Activated T-helper 2 cell treated with anti-CD3 and anti-CD28 coated beads, Interferon-gamma antibody, Interleukin-2, Interleukin-4, amounts not matched to agents 10 μg/mL and 5 μg/mL and 100 μg/mL, durations not matched to agents 14 hours and 24 hours and 36 hours (primary cell): ENCODE measurements at regions not wholly inside any gene's neighbourhood (a gene's known extent, or its start where the extent isn't known, plus 50 kb on each side); places are given as distances from the start of the nearest gene placed in this dataset.

Source experiments
- DNase-seq: peaks from one replicate; pipeline ENCODE4 v3.0.0; 2021; ENCODE audit warnings: low spot score
- H3K27ac Mint-ChIP-seq: one replicate; pipeline ENCODE4 v1.8.0; 2021; ENCODE audit warnings: mixed read lengths
- H3K27me3 Mint-ChIP-seq: one replicate; pipeline ENCODE4 v1.8.0; 2021; ENCODE audit warnings: low read depth, mixed read lengths
- H3K36me3 Mint-ChIP-seq: one replicate; pipeline ENCODE4 v1.8.0; 2021; ENCODE audit warnings: low read depth, mixed read lengths
- H3K4me1 Mint-ChIP-seq: one replicate; pipeline ENCODE4 v1.8.0; 2021; ENCODE audit warnings: low read depth, mixed read lengths
- H3K4me3 Mint-ChIP-seq: one replicate; pipeline ENCODE4 v1.8.0; 2021; ENCODE audit warnings: low read depth, mild to moderate bottlenecking, moderate library complexity, mixed read lengths
- H3K9me3 Mint-ChIP-seq: one replicate; pipeline ENCODE4 v1.8.0; 2021; ENCODE audit warnings: mixed read lengths
- intact Hi-C: fragments of 100-400 bp; cut with micrococcal nuclease; formaldehyde crosslinking; loops from one replicate; pipeline ENCODE4 v1.15.1; 2023

- Mint-ChIP-seq H3K27me3 (peaks cover 13% of the 10 kb centered on the region), H3K9me3 (no peaks in the 10 kb centered on the region), H3K4me3 (no peak overlapping the region), H3K36me3 (no peaks in the 10 kb centered on the region), H3K4me1 (peaks cover 9% of the 10 kb centered on the region), H3K27ac (no peak overlapping the region)
- intact Hi-C loops, result no loop called here
- no peak for DNase-seq
Measured at GRCh38 chr6:134117409-134117808, 65.0 kb upstream of the SLC2A12 start.

- Mint-ChIP-seq H3K27ac (no peak overlapping the region), H3K4me1 (peaks cover 13% of the 10 kb centered on the region), H3K9me3 (no peaks in the 10 kb centered on the region), H3K36me3 (no peaks in the 10 kb centered on the region), H3K27me3 (peaks cover 13% of the 10 kb centered on the region), H3K4me3 (no peak overlapping the region)
- DNase-seq, result no peak
- intact Hi-C loops, result no loop called here
Measured at GRCh38 chr6:134115715-134116074, 63.3 kb upstream of the SLC2A12 start.

GRCh38 chr6:134114918-134115714 is 62.7 kb upstream of the SLC2A12 start:
- intact Hi-C loops, result no loop called here
- Mint-ChIP-seq H3K4me3 (no peak overlapping the region), H3K27ac (no peak overlapping the region), H3K9me3 (no peaks in the 10 kb centered on the region), H3K4me1 (peaks cover 13% of the 10 kb centered on the region), H3K27me3 (peaks cover 13% of the 10 kb centered on the region), H3K36me3 (no peaks in the 10 kb centered on the region)
- DNase-seq, result no peak

GRCh38 chr6:134114489-134114888 is 62.1 kb upstream of the SLC2A12 start:
- intact Hi-C loops, result no loop called here
- no peak for DNase-seq
- no peak overlapping the region for H3K4me3 Mint-ChIP-seq
- H3K27ac Mint-ChIP-seq, result no peak overlapping the region
- no peaks in the 10 kb centered on the region for H3K36me3 Mint-ChIP-seq
- H3K9me3 Mint-ChIP-seq, result no peaks in the 10 kb centered on the region
- peaks cover 13% of the 10 kb centered on the region for H3K27me3 Mint-ChIP-seq
- H3K4me1 Mint-ChIP-seq, result peaks cover 13% of the 10 kb centered on the region

- Mint-ChIP-seq H3K4me1 (peaks cover 3% of the 10 kb centered on the region), H3K9me3 (no peaks in the 10 kb centered on the region), H3K27me3 (peaks cover 15% of the 10 kb centered on the region), H3K4me3 (no peak overlapping the region), H3K27ac (no peak overlapping the region), H3K36me3 (no peaks in the 10 kb centered on the region)
- intact Hi-C loops, result loop anchor here (2.0 kb wide), 1 partner anchor 829 kb away; no protein-coding TSS in a partner anchor
- no peak for DNase-seq
Measured at GRCh38 chr6:134111726-134112125, 59.3 kb upstream of the SLC2A12 start.

GRCh38 chr6:134111062-134111677 is 58.7 kb upstream of the SLC2A12 start:
- Mint-ChIP-seq H3K9me3 (no peaks in the 10 kb centered on the region), H3K36me3 (no peaks in the 10 kb centered on the region), H3K4me3 (no peak overlapping the region), H3K27me3 (peaks cover 16% of the 10 kb centered on the region), H3K4me1 (peaks cover 3% of the 10 kb centered on the region), H3K27ac (no peak overlapping the region)
- no peak for DNase-seq
- intact Hi-C loops, result loop anchor here (2.0 kb wide), 1 partner anchor 830 kb away; no protein-coding TSS in a partner anchor

GRCh38 chr6:134106702-134107101 is 54.3 kb upstream of the SLC2A12 start:
- Mint-ChIP-seq H3K4me1 (no peaks in the 10 kb centered on the region), H3K27me3 (peaks cover 15% of the 10 kb centered on the region), H3K4me3 (no peak overlapping the region), H3K9me3 (no peaks in the 10 kb centered on the region), H3K36me3 (no peaks in the 10 kb centered on the region), H3K27ac (no peak overlapping the region)
- intact Hi-C loops, result no loop called here
- DNase-seq, result no peak

- H3K9me3 Mint-ChIP-seq, result no peaks in the 10 kb centered on the region
- intact Hi-C loops, result no loop called here
- H3K27ac Mint-ChIP-seq, result no peak overlapping the region
- DNase-seq, result no peak
- peaks cover 18% of the 10 kb centered on the region for H3K27me3 Mint-ChIP-seq
- no peaks in the 10 kb centered on the region for H3K4me1 Mint-ChIP-seq
- no peak overlapping the region for H3K4me3 Mint-ChIP-seq
- no peaks in the 10 kb centered on the region for H3K36me3 Mint-ChIP-seq
Measured at GRCh38 chr6:134105940-134106339, 53.5 kb upstream of the SLC2A12 start.

- H3K9me3 Mint-ChIP-seq, result no peaks in the 10 kb centered on the region
- no peaks in the 10 kb centered on the region for H3K36me3 Mint-ChIP-seq
- H3K4me3 Mint-ChIP-seq, result no peak overlapping the region
- intact Hi-C loops, result no loop called here
- H3K27me3 Mint-ChIP-seq, result peaks cover 30% of the 10 kb centered on the region
- H3K4me1 Mint-ChIP-seq, result no peaks in the 10 kb centered on the region
- H3K27ac Mint-ChIP-seq, result no peak overlapping the region
- no peak for DNase-seq
Measured at GRCh38 chr6:134103006-134103405, 50.6 kb upstream of the SLC2A12 start.
